Stimulated activated CD4-positive, alpha-beta T cell treated with anti-CD3 and anti-CD28 coated beads, Interleukin-4, amount 100 ng/mL, for 4 hours (primary cell): ENCODE measurements at regions not wholly inside any gene's neighbourhood (a gene's known extent, or its start where the extent isn't known, plus 50 kb on each side); places are given as distances from the start of the nearest gene placed in this dataset.
A peak's percentile ranks its signal among the peaks of the same experiment; 100 is the strongest.
"Not testable (repeated sequence)": the region's sequence is repeated elsewhere in the genome, so short reads cannot be mapped to it uniquely, and the experiment has no call there.

Experiments used
- DNase-seq, 2 experiments: peaks; one replicate each; pipeline ENCODE4 v3.0.0-alpha.2; 2020

DNA sequence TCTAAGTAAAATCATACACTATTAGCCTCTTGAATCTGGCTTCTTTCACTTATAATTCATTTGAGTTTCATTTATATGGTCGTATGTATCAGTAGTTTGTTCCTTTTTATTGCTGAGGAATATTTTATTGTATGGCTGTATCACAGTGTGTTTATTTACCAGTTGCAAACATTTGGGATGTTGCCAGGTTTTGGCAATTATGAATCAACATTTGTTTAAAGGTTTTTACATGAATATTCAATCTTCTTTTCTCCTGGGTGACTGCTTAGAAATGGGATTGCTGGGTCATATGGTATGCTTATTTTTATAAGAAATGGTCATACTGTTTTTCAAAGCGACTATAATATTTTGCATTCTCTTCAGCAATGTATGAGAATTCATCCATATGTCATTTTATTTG, 107.9 kb downstream of the PMAIP1 start:
- DNase-seq: no peak

DNA sequence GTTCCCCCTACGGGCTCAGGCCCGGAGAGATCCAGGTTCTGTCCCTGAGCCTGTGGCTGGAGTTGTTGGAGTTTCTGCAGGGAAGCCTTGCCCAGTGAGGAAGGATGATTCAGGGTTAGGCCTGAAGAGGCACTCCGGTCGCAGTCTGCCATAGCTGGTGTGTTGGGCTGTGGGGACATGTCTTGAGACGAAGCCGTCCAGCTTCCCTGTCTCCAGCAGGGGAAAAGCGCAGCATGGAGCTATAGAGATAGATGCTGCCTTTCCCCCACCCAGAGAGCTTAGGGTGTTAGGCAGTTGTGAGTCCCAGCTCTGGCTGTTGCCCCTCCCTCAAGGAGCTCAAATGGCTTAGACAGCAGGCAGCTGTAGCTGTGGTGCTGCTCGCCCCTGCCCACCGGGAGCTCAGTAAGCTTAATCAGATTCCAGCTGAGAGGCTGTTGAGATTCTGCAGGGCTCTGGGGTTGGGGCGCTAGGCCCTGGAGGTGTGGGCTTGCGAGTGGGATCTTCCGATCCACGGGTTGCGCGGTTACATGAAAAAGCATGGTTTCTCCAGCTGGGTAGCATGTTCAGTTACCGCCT, 103.9 kb downstream of the PMAIP1 start:
- no peak for DNase-seq

DNA sequence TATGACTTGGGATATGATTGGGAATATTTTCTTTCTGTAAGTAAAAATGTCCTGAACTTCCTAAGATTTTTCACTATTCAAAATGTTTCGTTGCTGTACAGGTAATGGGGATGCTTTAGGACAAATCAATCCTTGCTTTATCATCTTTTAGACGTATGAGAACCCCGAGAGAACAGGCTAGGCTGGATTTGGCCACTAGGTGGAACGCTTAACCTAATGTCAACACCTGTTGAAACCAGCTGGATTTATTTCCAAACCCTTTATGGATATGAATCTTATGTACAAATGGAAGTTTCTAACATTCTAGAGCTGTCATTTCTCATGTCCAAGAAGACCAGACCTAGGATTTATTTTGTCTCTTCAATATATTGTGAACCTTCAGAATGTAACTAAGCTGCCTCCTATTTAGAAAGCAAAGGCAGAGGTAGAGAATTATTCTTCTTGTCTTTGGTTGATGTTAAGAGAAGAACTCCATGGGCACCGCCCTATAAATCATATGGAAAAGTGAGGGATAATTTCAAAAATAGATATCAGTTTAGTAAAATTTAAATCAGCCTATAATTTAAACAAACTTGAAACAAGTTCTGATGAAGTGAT, 96.7 kb downstream of the PMAIP1 start:
- DNase-seq: no peak

DNA sequence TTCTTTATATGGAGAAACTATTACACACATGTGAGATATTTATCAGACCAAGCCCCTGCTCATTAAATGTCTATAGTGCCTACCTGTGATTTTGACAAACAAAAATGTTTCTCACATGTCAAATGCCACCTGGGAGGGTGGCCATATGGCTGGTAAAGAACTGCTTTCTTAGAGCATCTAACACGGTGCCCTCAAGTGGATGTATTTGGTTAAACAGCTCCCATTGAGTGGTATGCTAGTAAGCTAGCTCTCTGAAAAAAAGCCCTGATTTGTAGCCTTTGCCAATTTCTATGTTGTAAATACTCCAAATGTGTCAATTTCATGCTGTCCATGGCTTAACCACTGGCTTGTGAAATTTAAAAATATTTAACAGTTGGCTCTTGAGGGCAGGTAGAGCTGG, 94.6 kb downstream of the PMAIP1 start:
- no peak for DNase-seq

DNA sequence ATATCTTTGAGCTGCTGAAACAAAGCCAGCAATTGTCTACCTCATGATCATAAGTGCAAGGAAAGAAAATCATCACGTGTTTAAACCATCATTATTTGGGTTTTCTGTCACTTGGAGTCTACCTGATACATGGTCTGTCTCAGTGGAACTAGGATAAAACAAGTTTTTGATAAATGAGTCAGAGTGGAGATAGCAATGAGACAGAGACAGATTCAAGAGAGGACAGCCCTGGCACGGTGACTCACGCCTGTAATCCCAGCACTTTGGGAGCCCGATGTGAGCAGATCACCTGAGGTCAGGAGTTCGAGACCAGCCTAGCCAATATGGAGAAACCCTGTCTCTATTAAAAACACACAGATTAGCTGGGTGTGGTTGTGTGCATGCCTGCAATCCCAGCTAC, 93.8 kb downstream of the PMAIP1 start:
- no peak for DNase-seq

DNA sequence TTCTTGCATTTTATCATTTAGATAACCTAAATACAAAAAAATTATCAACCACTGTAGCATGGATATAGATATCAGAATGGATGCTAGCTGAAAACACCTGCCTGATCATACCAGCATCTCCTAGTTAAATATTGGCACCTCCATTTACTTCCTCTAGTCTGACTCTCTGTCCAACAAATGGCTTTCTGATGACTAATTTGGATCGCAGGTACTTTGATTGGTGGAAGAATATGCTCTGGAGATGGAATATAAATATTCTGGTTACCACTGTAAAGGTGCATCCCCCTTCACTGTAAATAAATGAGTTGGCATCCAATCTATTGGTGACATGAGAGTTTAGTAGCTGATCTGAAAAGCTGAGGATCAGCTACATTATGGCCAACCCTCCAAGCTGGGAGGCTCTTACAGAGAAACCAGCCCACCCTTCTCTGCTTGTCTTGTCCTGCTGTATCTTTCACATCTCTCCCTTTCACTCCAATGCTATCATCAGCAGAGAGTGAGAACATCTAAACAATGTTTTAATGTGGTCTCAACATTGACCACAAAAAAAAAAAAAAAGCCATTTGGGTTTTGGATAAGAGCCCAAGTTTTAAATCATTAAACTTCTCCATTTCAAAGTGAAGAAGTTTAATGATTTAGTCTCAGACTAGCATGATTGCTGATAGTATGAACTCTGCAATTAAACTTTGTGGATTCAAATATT, 90.5 kb downstream of the PMAIP1 start:
- no peak for DNase-seq

DNA sequence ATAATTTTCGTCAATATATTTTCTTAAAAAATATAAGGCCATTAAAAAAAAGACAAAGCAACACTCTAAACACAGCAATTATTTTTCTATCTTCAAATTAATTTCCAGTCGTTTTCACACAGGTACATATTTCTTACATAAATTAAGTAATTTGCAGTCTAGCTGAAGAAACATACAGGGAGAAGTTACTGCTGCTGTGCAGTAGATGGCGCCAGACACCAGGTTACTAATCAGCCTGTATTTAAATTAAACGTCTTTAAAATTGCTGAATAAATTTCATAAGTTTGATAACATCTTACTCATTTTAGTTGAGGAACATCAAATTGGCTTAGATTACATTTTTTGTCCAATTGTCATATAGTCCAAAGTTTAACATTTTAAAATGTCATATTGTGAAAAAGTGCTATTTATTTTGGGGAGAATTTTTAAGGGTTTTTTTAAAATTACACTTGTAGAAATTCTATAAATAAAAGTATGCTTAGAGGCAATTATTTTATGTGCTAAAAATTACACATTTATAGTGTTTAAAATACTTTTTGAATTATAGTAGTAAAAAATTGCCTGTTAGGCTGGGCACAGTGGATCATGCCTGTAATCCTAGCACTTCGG, 88.4 kb downstream of the PMAIP1 start:
- DNase-seq: peak; percentile 36 to 41

DNA sequence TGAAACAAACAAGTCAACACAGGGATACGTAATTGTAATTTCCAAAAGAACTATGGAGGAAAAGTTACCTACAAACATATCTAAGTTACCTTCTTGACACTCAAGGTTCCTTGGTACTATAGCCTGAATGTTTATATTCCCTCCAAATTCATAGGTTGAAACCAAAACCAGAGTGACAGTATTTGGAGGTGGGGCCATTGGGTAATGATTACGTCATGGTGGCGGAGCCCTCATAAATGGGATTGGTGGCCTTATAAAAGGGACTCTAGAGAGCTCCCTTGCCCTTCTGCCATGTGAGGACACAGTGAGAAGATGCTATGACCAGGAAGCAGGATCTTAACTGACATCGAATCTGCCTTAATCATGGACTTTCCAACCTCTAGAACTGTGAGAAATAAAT, 87.3 kb downstream of the PMAIP1 start:
- DNase-seq: no peak

DNA sequence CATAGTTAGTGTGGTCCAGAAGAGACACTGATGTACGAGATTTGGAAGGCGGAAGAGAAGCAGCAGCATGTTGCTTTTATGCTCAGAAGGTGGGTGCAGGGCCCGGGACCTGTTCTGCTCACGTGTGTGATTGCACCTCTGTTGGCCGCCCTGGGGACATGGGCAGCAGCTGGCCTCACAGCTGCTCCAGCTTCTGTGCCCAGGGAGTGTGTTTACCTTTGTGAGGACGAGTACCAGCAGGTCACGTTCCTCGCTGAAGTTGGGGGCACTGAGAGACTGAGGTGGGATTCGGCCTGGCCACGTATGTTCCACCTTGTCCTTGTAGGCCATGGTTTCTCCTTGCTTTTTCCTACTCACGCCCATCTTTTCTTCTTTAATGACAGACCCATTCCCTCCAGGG, 86.3 kb downstream of the PMAIP1 start:
- DNase-seq: no peak

DNA sequence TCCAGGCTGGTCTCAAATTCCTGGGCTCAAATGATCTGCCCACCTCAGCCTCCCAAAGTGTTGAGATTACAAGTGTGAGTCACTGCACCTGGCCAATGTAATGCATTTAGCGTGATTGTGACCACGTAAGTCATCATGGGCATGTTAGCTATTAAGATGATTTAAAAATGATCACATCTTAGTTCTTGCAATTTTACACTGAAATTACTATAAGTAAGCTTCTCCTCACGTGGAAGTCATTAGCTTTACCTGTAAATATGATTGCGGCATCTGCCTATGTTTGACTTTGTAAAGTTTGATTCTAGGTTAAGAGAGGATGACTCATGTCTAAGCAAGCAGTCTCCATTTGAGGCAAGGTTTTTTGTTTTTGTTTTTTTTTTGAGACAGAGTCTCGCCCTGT, 85.5 kb downstream of the PMAIP1 start:
- DNase-seq: no peak

DNA sequence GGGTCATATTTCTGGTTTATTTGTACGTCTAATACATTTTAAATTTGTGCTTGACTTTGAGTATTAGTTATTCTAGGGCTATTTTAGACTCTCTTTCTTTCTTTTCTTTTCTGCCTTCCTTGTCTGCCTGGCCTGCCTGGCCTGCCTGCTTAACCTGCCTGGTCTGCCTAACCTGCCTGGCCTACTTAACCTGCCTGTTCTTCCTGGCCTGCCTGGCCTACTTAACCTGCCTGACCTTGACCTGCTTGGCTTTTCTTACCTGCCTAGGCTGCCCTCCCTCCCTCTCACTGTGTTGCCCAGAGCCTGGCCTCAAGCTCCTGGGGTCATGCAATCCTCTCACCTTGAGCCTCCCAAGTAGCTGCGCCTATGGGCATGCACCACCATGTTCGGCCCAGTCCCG, 83.7 kb downstream of the PMAIP1 start:
- DNase-seq: no peak

DNA sequence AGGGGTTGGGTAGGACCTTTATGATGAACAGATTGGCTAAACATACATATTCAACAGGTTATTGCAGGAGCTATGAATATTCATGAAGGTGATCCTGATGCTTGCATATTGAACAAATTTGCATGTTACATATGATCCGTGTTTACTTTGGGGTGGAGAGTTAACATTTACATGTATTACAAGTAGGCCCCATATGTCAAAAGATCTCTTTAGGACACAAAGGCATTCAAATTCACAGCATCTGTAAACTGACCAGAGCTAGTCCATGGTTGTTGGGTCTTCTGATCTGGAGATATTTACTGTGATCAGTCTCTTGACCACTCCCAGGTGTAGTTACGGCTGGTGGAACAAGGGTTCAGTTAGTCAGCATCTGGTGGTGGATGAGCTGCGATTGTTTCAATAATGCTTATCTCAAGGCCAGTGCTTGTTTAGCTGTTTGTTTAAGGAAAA, 80.4 kb downstream of the PMAIP1 start:
- no peak for DNase-seq

DNA sequence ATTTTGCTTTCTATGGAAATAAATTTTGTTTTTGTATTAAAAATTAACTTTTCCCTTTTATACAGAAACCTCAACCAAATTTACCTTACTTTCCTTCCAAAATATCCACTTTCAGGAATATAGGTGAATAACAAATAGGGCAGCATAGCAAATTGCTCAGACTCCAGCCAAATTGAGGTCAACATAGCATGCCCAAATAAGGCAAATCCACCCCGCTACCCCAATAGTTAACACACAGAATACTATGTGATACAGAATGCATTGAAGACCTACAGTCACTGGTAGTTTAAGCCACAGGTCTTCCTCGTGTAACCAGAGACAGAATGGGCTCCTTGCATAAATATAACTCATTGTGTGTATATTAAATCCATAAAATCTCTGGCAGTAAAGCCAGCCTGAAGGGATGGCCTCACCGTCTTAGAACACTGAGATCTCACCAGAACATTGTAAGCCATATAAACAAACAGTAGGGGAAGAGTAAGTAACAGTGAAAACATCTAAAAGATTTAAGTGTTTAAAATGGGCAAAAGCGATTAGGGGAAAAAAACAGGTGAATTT, 72.2 kb downstream of the PMAIP1 start:
- no peak for DNase-seq

DNA sequence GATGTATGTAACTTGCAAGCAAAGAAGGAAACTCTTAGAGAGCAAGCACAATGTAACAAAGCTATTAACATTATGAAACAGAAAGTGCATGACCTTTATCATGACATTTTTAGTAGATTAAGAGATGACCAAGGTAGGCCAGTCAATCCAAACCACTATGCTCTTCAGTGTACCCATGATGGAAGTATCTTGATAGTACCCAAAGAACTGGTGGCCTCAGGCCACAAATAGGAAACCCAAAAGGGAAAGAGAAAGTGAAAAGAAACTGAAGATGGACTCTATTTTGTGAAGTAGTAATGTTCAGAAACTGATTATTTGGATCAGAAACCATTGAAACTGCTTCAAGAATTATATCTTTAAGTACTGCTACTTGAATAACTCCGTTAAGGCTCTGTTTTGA, 71.3 kb downstream of the PMAIP1 start:
- DNase-seq: not testable (repeated sequence)

DNA sequence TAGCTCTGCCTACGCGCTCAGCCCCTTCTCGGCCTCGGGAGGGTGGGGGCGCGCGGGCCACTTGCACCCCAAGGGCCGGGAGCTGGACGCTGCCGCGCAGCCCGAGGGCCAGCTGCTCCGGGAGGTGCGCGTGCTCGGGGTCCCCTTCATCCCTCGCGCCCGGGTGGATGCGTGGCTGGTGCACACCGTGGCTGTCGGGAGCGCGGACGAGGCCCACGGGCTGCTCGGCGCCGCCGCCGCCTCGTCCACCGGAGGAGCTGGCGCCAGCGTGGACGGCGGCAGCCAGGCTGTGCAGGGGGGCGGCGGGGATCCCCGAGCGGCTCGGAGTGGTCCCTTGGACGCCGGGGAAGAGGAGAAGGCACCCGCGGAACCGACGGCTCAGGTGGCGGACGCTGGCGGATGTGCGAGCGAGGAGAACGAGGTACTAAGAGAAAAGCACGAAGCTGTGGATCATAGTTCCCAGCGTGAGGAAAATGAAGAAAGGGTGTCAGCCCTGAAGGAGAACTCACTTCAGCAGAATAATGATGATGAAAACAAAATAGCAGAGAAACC, 69.8 kb downstream of the PMAIP1 start:
- DNase-seq: not testable (repeated sequence)

DNA sequence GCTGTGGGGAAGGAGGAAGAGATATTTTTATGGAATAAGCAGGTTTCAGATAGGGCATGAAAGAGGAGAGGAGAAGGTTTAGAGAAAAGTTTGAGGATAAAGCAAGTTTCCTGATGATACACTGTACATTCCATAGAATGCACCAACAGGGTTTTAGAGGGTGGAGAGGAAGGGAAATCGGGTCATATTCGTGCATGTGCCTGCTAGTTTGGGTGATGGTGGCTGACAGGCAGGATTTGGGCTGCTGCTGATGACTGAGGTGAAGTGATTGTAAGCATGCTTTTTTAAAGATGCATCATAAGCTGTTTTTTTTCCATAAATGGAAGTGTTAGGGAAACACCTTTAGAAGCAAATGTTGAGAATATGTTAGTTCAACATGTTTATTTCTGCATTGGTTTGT, 68.8 kb downstream of the PMAIP1 start:
- DNase-seq: no peak

DNA sequence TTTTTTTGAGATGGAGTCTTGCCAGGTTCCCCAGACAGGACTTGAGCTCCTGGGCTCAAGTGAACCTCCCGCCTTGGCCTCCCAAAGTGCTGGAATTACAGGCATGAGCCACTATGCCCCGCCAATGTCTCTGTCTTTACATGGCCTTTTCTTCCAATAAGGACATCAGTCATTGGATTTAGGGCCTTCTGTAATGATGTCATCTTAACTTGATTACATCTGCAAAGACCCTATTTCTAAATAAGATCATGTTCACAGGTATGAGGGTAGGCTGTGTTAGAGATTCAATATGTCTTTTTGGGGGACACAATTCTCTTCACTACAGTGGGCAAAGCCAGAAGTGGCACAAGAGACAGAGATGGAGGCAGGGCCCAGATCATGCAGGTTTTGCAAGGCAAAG, 68.1 kb downstream of the PMAIP1 start:
- DNase-seq: no peak

DNA sequence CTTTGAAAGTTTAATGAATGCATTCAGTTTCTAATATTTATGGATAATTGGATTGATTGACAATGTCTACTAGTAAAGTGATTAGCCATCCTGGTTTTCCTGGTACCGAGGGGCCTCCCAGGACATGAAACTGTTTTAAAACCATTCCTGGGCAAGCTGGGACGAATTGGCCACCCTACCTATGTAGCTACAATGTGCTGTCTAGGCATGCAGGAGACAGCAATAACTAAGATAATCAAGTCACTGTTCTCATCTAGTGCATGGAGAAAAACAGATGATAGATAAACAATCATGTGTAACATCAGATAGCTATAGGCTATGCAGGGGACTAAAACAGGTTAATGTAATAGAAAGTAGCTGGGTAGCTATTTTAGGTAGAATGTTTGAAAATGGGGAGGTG, 67.1 kb downstream of the PMAIP1 start:
- no peak for DNase-seq

DNA sequence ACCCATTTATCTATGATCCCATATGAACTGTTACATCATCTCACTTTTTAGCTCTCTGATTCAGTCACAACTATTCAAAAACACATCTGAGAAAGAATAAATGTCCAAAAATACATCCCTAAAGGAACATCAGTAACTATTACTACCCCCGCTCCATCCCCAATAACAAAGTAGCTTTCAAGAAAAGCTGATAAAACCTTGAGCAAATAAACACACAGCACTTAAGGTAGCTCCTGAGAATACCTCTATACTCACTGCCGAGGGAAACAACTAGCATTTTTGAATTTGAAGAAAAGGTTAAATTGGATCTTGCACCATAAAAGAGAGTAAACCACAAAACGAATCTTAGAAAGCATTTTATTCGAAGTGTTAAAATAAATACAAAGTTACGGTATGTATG, 63.4 kb downstream of the PMAIP1 start:
- no peak for DNase-seq

DNA sequence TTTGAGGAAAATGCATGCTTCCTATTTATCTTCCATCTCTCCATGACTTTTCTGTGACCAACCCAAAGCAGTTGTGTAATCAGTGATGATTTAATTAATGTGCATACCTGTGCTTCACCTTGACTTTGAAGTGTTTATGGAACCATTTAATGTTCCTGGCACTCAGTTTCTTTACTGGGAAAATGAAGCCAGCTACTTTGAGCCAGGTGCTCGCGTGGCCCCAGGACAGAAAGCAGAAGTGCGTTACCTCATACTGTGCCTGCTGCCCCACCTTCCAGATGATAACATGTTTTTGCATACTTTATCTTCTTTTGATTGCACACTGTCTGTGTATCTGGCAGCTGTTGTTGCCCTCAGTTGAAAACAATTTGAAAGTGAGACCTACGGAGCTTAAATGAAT, 61.3 kb downstream of the PMAIP1 start:
- no peak for DNase-seq

DNA sequence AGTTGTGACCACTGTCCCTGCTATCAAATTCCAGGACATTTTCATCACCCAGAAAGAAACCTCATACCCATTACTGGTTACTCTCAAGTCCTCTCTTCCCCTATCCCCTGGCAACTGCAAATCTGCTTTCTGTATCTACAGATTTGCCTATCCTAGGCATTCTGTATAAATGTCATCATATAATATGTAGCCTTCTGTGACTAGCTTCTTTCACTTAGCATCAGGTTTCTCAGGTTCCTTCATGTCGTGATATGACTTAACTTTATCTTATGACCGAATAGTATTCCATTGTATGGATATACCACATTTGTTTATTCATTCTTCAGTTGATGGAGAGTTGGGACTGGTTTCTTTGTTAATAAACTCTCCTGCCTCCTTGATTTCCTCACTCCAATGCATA, 60.5 kb downstream of the PMAIP1 start:
- no peak for DNase-seq

DNA sequence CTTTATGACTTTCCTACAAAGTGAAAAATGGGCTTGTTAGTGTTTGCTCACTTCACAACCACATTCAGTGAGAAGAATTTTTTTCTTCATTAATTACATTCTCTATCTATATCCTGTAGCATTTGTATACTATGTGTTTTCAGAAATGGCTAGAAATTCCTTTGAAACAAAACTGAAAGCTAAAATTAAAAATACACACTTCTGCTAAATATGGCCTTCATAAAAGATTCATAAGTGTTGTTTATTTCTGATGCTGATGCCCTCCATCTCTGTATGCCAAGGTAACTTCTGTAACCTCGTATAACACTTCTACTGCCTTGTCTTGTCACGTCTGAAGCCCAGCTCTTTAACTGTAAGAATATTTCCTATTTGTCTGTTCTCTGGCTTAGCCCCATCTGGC, 59.8 kb downstream of the PMAIP1 start:
- DNase-seq: no peak

DNA sequence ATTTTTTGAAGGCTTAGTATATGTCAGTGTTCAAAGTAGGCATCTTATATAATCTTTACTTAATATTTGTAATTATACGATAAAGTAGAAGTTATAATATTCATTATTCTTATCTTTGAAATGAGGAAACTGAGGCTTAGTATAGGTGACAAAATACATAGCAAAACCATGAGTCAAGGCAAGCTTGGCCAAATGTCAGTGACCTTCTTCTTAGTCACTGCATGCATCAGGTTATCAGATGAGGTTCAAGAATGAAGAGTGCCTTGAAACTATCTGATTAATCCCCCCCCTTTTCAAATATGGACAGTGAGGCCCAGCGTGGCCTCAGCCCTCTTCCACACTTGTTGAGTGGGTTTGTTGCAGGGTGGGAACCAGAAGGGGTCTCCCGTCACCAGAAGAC, 59.3 kb downstream of the PMAIP1 start:
- DNase-seq: no peak

DNA sequence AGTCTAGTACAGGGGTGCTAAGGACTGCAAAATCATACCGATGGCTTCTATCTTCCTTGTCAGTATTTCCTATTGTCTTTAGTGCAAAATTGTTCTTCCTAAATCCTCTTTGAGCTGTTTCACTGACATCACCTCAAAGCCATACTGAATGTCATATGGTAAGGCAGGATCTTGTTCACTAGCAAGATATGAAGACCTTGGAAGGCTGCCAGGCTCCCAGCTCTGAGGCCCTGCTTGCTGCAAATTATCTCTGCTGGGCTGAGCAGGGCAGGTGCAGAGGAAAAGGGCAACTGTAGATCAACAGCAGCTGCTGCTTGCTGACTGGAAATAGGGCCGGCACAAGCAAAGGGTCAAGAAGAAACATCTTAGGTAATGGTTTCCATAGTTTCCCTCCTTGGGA, 58.2 kb downstream of the PMAIP1 start:
- DNase-seq: no peak
